NCI-H526 (cell line): ENCODE measurements at regions not wholly inside any gene's neighbourhood (a gene's known extent, or its start where the extent isn't known, plus 50 kb on each side); places are given as distances from the start of the nearest gene placed in this dataset.
A peak's percentile ranks its signal among the peaks of the same experiment; 100 is the strongest.
"Not testable (repeated sequence)": the region's sequence is repeated elsewhere in the genome, so short reads cannot be mapped to it uniquely, and the experiment has no call there.

Source experiments
- DNase-seq, 2 experiments: peaks; one replicate each; lab custom pipeline; 2025; lab: John Stamatoyannopoulos, UW

DNA sequence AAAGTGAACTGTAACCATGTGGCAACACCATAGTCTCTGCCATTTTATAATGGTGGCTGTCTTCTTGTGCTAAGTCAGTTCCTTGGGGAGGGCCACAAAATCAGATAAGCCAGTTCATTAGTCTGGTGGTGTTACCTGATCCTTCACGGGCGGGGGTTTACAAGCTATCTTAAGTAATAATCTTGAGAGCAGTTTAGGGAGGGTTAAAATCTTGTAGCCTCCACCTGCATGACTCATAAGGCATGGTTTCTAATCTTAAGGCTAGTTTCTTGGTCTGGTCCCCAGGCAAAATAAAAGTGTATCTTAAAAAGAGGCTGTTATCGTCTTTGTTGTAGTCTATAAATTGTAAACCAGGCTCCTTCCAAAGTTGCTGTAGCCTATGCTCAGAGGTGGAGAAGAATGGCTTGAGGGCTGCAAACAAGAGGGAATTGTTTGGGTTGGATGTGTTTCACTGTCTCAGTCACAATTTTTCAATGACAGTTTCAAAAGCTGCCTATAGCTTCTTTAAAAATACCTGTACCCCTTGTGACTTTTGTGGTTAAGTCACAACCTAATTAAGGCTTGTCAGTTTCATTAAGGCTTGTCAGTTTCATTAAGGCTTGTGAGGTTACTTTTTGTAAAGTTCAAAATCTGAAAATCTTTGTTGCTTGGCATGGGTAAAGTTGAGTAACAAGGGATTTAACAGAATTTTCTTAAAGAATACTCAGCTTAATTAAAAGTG, 135.7 kb downstream of the RPS4Y2 start:
- DNase-seq = no peak

DNA sequence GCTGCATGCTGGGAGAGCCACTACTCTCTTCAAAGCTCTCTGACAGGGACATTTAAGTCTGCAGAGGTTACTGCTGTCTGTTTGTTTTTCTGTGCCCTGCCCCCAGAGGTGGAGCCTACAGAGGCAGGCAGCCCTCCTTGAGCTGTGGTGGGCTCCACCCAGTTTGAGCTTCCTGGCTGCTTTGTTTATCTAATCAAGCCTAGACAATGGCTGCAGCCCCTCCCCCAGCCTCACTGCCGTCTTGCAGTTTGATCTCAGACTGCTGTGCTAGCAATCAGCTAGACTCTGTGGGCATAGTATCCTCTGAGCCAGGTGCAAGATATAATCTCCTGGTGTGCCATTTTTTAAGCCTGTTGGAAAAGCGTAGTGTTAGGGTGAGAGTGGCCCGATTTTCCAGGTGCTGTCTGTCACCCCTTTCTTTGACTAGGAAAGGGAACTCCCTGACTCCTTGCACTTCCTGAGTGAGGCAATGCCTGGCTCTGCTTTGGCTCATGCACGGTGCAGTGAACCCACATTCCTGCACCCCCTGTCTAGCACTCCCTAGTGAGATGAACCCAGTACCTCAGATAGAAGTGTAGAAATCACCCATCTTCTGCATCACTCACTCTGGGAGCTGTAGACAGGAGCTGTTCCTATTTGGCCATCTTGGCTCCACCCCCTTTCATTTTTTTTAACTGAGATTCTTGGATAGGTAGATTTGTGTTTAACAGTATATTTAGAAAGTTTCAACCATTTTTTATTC, 169.6 kb downstream of the RPS4Y2 start:
- not testable (repeated sequence) for DNase-seq

DNA sequence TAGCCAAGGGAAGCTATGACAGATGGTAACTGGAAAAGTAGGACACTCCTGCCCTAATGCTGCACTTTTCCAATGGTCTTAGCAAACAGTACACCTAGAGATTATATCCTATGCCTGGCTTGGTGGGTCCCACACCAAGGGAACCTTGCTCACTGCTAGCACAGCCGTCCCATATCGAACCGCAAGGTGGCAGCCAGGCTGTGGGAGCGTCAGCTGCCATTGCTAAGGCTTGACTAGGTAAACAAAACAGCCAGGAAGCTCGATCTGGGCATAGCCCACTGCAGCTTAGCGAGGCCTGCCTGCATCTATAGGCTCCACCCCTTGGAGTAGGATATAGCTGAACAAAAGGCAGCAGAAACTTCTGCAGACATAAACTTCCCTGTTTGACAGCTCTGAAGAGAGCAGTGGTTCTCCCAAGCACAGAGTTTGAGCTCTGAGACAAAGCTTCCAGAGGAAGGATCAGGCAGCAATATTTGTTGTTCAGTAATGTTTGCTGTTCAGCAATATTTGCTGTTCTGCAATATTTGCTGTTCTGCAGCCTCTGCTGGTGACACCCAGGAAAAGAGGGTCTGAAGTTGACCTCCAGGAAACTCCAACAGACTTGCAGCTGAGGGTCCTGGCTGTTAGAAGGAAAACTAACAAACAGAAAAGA, 173.9 kb downstream of the RPS4Y2 start:
- peak in 1 of 2 experiments; percentile 9 for DNase-seq

DNA sequence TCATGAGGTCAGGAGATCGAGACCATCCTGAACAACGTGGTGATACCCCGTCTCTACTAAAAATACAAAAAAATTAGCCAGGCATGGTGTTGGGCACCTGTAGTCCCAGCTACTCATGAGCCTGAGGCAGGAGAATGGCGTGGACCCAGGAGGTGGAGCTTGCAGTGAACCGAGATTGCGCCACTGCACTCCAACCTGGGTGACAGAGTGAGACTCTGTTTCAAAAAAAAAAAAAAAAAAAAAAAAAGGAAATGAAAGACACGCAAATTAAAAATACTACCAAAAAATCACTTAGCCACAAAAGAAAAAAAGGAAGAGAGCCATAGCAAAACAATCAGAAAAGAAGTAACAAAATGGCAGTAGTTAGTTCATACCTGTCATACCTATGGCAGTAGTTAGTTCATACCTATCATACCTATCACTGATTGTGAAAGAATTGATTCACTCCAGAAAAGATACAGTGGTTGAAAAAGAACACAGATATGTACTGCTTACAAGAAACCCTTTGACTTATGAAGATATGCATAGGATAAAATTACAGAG, 180.9 kb downstream of the RPS4Y2 start:
- not testable (repeated sequence) for DNase-seq

DNA sequence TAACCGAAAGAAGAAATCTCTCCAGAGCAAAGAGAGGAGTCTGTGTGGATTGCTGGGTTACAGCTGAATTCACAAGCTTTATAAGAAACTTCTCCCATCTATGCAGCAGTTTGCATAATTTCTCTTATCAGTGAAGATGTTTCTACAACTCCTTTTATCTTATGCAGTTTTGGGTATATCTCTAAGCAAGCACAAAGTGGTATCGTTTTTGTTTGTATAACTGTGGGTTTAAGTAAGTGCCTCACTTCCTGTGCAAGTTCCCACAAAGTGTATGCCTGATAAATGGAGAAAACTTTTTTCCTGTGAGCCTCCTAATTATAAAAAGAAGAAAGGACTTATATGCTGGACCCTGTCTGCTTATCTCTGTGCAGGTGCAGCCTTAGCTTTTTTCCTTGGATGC, 205.6 kb downstream of the RPS4Y2 start:
- no peak for DNase-seq

DNA sequence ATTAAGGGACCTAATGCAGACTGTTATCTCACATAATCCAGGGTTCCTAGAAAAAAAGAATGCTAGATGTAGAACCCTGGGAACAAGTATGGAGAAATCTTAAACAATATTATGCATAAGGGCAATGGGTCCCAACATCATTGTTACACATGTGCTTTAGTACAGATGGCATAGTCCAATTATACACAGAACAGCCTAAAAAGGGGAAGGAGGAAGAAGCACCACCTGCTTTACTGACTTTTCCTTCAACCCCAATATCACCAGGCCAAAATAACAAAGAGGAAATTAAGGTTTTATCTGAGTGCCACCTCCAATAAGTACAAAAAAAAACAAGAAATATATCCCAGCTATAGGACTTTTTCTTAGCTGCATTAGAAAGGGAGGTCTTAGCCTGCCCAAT, 211.9 kb downstream of the RPS4Y2 start:
- DNase-seq = no peak

DNA sequence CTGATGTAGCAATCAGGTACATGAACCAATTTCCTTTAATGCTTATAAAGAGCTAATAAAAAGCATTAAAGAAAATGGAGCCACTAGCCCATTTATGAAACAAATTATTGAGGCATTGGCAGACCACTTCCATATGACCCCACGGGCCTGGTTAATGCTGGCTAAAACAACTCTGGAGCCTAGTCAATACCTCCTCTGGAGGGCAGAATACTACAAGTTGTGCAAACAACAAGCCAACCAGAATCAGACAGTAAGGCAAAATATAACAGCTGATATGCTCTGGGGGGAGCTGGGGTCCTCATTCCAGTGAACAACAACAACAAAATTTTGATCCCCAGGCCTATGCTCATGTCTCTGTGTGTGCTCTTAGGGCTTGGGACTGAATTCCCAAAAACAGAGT, 212.3 kb downstream of the RPS4Y2 start:
- no peak for DNase-seq

DNA sequence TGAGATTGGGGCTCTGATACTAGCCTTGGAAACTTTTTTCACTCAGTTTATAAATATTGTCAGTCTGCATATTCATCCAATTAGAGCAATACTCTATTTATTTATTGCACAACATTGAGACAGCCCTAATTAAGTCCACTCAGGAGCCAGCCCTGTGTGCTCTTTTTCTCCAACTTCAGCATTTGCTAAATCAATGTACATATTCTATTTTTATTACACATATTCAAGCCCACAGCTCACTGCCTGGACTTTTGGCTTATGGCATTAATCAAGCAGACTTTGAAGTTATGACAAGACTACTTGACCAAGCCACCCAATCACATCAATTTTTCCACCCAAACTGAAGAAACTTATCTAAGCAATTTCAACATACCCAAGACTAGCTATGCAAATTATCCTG, 215.5 kb downstream of the RPS4Y2 start:
- no peak for DNase-seq

DNA sequence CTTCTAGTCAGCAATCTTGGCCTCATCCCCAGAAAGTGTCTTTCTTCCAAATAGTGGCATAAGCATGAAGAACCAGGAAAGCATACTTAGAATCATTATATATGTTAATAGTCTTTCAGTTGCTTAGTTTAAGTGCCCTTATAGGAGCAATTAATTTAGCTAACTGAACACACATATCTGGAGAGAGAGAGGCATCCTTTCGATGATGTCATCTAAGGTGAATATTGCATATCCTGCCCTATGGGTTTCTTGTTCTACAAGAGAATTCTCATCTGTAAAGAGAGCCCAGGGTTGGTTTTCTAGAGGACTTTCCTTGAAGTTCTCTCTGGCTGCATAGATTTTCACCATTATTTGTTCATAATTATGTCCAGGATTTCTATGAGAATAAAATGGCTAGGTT, 230.1 kb downstream of the RPS4Y2 start:
- no peak for DNase-seq

DNA sequence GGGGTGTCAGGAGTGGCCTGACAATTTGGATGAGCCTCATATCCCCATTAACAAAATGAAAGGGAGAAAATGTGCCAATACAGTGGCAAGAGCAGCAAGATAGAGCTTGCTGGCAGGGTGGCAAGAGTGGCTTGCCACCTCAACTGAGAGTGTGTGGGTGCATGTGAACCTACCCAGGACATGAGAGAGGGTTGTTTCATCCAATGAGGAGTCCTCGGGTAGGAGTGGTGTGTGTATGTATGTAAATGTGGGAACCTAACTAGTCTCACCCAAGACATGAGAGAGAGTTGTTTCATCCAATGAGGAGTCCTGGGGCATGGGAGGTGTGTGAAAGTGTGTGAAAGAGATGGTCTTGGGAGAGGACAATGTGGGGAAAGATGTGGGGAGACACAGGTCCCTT, 234.2 kb downstream of the RPS4Y2 start:
- DNase-seq = no peak

DNA sequence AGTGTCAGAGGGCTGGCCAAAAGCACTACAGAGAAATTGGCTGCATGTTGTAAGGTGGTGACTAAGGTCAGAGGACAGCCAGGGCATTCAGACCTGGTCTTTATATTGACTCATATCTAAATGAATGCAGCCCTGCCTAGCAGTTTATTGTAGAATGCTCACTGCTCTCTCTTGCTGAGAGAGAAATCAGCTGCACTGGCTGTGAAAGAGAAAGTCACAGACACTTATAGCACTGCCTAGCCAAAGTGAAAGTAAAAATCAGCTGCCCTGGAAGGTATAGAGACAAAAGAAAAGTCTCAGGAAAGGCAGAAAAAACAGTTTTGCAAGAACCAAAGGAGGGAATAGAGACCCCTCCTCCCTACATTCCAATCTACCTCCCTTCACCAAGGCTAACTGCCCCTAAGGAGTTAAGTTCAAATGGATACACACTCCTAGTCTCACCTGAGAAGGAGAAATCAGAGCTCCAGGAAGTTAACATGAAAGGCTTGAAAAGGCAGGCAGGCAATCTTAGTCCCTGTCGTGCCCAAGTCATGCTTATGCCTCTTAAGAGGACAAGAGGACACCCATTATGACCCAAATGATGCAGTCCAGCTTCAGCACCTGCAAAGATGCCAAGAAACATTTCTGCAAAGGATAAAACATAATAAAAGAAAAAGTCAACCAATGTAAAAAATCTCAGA, 235.1 kb downstream of the RPS4Y2 start:
- no peak for DNase-seq

DNA sequence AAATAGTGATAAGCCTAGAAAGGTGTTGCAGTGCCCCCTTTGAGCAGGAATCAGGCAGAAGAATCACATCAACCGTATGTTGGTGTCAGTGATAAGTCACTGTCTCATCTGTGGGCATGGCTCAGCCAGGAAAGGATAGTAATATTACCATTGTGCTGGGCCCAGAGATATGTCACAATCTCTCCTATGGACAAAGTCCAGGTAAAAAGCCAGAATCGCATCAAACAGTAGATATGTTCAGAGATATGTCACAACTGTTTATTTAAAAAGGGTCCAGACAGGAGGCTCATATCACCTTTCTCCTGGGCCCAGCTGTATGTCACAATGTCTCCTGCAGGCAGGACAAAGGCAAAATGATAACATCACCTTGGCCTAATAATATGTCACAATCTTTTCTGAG, 241.4 kb downstream of the RPS4Y2 start:
- no peak for DNase-seq

DNA sequence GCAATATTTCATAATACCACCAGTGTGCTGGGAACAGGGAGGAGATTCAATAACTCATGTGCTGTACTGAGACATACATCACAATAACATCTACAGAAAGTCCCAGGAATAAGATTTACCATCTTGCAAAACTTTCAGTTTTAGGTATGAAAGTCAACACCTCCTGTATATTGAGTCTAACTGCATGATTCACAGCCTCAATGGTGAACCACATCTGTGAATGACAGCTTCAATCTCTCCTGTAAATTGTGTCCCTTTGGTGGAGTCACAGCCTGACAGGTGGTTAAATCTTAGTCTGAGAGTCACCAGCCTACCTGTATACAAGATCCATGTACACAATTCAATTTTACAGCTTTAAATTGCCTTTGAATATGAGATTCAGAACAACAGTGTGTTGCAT, 242.1 kb downstream of the RPS4Y2 start:
- no peak for DNase-seq

DNA sequence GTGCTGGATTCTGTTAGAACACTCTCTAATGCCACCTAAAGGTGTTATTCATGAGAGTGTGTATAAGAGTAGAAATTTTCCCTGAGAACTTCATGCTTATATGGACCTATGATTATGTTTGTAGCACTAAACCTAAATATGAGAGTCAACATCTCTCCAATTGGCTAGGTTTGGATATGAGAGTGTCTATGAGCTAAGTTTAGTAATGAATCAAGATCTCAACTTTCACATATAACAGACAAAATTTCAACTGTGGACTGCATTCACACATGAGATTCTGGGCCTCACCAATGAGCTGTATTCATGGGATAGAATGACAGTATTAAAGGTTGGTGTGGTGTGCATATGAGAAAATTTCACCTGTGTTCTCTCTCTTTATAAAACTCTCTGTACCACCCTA, 242.6 kb downstream of the RPS4Y2 start:
- no peak for DNase-seq

DNA sequence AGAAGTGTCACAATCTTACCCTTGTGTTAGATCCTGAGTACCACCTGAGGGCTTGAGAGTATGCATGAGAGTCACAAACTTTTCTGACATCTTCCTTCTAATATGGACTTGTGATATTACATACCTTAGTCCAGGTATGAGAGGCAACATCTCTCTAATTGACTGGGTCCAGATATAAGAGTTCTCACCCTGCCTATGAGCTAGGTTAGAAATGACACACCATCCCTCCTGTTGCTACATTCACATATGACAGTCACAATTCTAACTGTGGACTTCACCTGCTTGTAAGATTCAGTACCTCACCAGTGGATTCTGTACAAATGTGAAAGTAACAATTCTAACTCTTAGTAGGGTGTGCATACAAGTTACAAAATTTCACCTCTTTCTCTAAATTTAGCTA, 245.2 kb downstream of the RPS4Y2 start:
- no peak for DNase-seq

DNA sequence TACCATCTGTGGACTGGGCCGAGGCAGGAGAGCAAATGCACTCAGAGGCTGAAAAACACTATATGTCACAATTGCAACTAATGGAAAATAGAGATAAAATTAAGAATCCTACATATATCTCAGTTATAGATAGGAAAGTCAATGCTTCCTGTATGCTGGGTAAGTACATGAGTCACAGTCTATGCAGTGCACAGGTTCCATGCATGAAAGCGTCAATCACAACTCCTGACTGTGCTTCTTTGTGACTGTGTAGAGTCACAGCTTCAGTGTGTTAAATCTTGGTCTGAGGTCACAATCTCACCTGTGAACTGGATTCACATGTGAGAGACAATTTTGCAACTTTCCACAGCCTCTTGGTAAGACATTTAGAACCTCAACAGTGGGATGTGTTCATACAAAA, 247.2 kb downstream of the RPS4Y2 start:
- no peak for DNase-seq

DNA sequence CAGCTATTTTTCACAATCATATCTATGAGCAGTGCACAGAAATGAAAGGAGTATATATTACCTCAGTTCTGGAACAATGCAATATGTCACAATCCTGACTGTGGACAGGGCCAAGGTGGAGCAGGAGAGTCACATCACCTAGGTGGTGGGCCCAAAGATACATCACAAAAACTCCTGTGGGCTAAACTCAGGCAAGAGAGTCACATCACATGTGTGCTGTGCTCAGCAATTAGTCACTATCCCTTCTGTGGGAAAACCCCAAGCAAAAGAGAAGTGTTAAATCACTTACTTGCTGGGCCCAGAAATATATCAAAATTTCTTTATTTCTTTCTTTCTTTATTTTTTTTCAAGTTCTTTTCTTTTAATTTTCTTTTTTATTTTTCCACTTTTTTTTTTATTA, 249.6 kb downstream of the RPS4Y2 start:
- DNase-seq = no peak

DNA sequence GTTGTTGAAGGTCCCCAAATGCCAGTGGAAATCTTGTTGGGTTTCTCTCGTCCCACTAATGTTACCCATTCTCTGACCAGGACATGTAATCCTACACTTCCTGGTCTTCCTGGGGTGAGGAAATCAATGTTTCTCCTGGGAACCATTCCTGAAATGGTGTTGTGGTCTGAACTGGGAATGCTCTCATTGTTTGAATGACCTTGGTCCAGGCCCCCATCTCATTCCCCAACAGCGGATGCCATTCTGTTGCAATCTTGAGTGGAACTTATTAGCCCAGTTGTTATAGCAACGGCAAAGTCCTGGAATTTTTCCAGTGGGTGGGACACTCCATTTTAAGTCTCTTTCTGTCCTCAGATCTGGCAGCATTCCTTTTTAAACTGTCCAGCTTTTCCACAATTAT, 265.9 kb downstream of the RPS4Y2 start:
- DNase-seq = no peak

DNA sequence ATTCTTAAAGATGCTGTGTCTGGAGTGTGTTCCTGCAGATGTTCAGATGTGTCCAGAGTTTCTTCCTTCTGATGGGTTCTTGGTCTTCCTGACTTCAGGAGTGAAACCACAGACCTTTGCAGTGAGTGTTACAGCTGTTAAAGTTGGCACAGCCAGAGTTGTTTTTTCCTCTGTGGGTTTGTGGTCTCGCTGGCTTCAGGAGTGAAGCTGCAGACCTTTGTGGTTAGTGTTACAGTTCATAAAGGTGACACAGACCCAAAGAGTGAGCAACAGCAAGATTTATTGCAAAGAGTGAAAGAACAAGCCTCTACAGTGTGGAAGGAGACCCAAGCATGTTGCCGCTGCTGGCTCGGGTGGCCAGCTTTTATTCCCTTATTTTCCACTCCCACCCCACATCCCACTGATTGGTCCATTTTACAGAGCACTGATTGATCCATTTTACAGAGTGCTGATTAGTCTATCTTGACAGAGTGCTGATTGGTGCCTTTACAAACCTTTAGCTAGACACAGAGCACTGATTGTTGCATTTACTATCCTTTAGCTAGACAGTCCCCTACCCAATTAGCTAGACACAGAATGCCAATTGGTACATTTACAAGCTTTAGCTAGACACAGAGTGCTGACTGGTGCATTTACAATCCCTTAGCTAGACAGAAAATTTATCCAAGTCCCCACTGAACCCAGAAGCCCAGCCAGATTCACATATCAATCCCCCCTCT, 266.6 kb downstream of the RPS4Y2 start:
- DNase-seq = no peak

DNA sequence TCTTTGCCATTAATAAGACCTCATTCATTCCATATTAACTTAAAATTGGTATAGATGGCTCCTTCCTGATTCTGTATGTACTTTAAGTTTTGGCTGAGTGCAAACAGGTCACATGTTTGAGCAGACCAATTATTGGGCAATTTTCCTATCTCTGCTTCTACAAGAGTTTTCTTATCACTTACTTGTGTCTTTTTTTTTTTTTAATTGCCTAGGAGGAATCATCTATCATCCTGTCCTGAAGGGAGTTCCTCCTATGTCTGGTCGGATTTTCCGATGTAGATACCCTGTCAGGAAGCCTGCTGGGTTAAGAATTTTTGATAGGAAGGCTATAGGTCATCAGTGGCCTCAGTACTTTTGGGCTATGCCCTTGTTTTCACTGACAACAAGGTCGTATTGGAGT, 268.0 kb downstream of the RPS4Y2 start:
- DNase-seq = no peak

DNA sequence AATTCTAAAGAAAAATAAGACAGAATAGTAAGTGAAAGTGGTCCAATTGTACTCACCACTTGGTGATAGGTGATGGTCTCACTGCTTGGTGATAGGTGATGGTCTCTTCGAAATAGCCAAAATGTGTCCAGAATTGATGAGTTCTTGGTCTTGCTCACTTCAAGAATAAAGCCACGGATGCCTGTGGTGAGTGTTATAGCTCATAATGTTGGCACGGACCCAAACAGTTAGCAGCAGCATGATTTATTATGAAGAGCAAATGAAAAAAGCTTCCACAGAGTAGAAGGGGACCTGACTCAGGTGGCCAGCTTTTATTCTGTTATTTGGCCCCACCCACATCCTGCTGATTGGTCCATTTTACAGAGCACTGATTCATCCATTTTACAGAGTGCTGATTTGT, 272.6 kb downstream of the RPS4Y2 start:
- DNase-seq = no peak

DNA sequence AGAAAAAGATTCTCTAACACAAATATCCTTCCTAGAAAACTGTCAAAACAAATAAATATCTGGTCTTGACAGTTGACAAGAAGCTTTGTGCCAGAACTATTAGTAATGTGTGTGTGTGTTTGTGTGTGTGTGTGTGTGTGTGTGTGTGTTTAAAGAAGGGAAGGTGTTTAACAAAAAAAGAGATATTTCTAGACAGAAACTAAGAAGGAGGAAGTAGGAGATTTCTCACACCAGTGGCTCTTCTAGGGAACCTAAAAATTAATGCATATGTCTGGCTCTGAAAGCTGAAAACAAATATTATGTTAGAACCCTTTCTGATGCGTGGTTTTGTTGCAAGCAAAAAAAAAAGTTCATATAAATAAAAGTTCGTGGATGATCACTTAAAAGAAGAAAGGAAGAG, 277.5 kb downstream of the RPS4Y2 start:
- DNase-seq = no peak
